A549 (cell line): ENCODE measurements at regions not wholly inside any gene's neighbourhood (a gene's known extent, or its start where the extent isn't known, plus 50 kb on each side); places are given as distances from the start of the nearest gene placed in this dataset.

Source experiments
- ATAC-seq, 2 experiments: fragments of 200-7000 bp in 1 of 2; fragments of >200 bp in 1 of 2; cut with Nextera tagmentation in 1 of 2; cut with Tn5 transposase in 1 of 2; 3 replicates each; pipeline versions ENCODE4 v1.8.0 to v1.9.1; 2018 to 2020; ENCODE audit warnings: mild to moderate bottlenecking in 1 of 2, moderate library complexity in 1 of 2
- CTCF ChIA-PET: fragments of 300-600 bp; sonication (Branson Sonifier 250); formaldehyde crosslinking; extraction: SDS; loops from one replicate; lab custom pipeline; 2021; ENCODE audit warnings: antibody characterized with exemption, inconsistent platforms; lab: Yijun Ruan, JAX
- POLR2A ChIA-PET: fragments of 350-600 bp; formaldehyde crosslinking; extraction: SDS; loops from one replicate; lab custom pipeline; 2021; ENCODE audit warnings: antibody characterized with exemption, inconsistent platforms; lab: Yijun Ruan, JAX
- DNase-seq, 2 experiments: peaks; one replicate each; pipeline versions ENCODE4 v3.0.0 to v3.0.0-alpha.2; 2011 to 2016; ENCODE audit warnings: low read depth in 1 of 2, low spot score in 1 of 2
- FAIRE-seq: peaks from 2 replicates; lab custom pipeline; 2011; peaks lifted over from hg19 to GRCh38; lab: Jason Lieb, UNC
- H3K27ac ChIP-seq, 2 experiments: fragments of >200 bp; sonication (Bioruptor Twin); formaldehyde crosslinking; 3 replicates each; pipeline ENCODE4 v1.5.1; 2016 to 2017
- H3K4me1 ChIP-seq: fragments of >200 bp; sonication (Bioruptor Twin); formaldehyde crosslinking; 3 replicates; pipeline ENCODE4 v1.6.1; 2016
- H3K4me2 ChIP-seq: fragments of >200 bp; sonication (Bioruptor Twin); formaldehyde crosslinking; 3 replicates; pipeline ENCODE4 v1.6.1; 2016
- H3K4me3 ChIP-seq: fragments of >200 bp; sonication (Bioruptor Twin); formaldehyde crosslinking; 3 replicates; pipeline ENCODE4 v1.5.1; 2016
- H3K9me3 ChIP-seq: fragments of >200 bp; sonication (Bioruptor Twin); formaldehyde crosslinking; 3 replicates; pipeline ENCODE4 v1.6.1; 2016
- ATOH8 ChIP-seq: fragments of 250-450 bp; sonication (Bioruptor Pico); IDR thresholded peaks from 2 replicates; pipeline ENCODE4 v1.5.0; 2020; ENCODE audit warnings: low read depth, mild to moderate bottlenecking, moderate library complexity
- BCL3 ChIP-seq: fragments of >200 bp; sonication (Bioruptor Twin); formaldehyde crosslinking; IDR thresholded peaks from 3 replicates; pipeline ENCODE4 v1.6.1; 2016
- CBX8 ChIP-seq: fragments of 200-600 bp; sonication (generic); IDR thresholded peaks from 2 replicates; pipeline ENCODE4 v1.6.1; 2016
- CEBPB ChIP-seq, 2 experiments: fragments of >200 bp in 1 of 2; sonication (Bioruptor Twin) in 1 of 2; formaldehyde crosslinking in 1 of 2; IDR thresholded peaks; 2 replicates each; pipeline ENCODE4 v1.6.1; 2012 to 2016
- FOSL2 ChIP-seq, 2 experiments: fragments of 450-650 bp in 1 of 2; fragments of >200 bp in 1 of 2; sonication (Bioruptor Twin) in 1 of 2; formaldehyde crosslinking; IDR thresholded peaks; 2 replicates each; pipeline versions ENCODE4 v1.5.0 to v1.6.1; 2016 to 2020; ENCODE audit warnings: mild to moderate bottlenecking in 1 of 2, moderate library complexity in 1 of 2
- HDAC2 ChIP-seq: fragments of 200-600 bp; sonication (generic); IDR thresholded peaks from 2 replicates; pipeline ENCODE4 v1.6.1; 2016
- HES2 ChIP-seq: fragments of >200 bp; sonication (Bioruptor Twin); formaldehyde crosslinking; IDR thresholded peaks from 2 replicates; pipeline ENCODE4 v1.6.1; 2016
- HOXA7 ChIP-seq: fragments of 250-450 bp; sonication (Bioruptor Pico); IDR thresholded peaks from 2 replicates; pipeline ENCODE4 v1.5.0; 2020; ENCODE audit warnings: mild to moderate bottlenecking, moderate library complexity
- JUN ChIP-seq, 2 experiments: fragments of >200 bp; sonication (Bioruptor Twin); formaldehyde crosslinking; IDR thresholded peaks; 2 replicates in 1 of 2; 3 replicates in 1 of 2; pipeline ENCODE4 v1.6.1; 2016 to 2017
- KDM1A ChIP-seq: fragments of 200-600 bp; sonication (generic); IDR thresholded peaks from 2 replicates; pipeline ENCODE4 v1.6.1; 2016; ENCODE audit warnings: low read depth, mild to moderate bottlenecking
- MAX ChIP-seq: IDR thresholded peaks from 2 replicates; pipeline ENCODE4 v1.6.1; 2012
- NFE2L2 ChIP-seq: fragments of 150-350 bp; conservative IDR thresholded peaks from 2 replicates; pipeline ENCODE4 v1.6.1; 2014; ENCODE audit warnings: low read length
- PBX3 ChIP-seq: IDR thresholded peaks from 2 replicates; pipeline ENCODE4 v1.6.1; 2012
- POLR2A ChIP-seq: IDR thresholded peaks from 2 replicates; pipeline ENCODE4 v1.6.1; 2012; ENCODE audit warnings: mild to moderate bottlenecking, low read length
- RAD21 ChIP-seq, 2 experiments: fragments of >200 bp in 1 of 2; sonication (Bioruptor Twin) in 1 of 2; formaldehyde crosslinking in 1 of 2; IDR thresholded peaks in 1 of 2; conservative IDR thresholded peaks in 1 of 2; 2 replicates in 1 of 2; 3 replicates in 1 of 2; pipeline ENCODE4 v1.6.1; 2012 to 2018; ENCODE audit warnings: inconsistent platforms in 1 of 2
- RARB ChIP-seq: fragments of 250-450 bp; sonication (Bioruptor Pico); IDR thresholded peaks from 2 replicates; pipeline ENCODE4 v1.8.0; 2021; ENCODE audit warnings: mild to moderate bottlenecking, moderate library complexity
- RCOR1 ChIP-seq: fragments of 150-350 bp; IDR thresholded peaks from 2 replicates; pipeline ENCODE4 v1.6.1; 2014; ENCODE audit warnings: antibody characterized with exemption, low read length, low read depth
- RNF2 ChIP-seq: fragments of 200-600 bp; sonication (generic); IDR thresholded peaks from 2 replicates; pipeline ENCODE4 v1.6.1; 2016; ENCODE audit warnings: low read depth, mild to moderate bottlenecking, antibody characterized with exemption, moderate library complexity, borderline replicate concordance
- SREBF2 ChIP-seq: fragments of 450-650 bp; IDR thresholded peaks from 2 replicates; pipeline ENCODE4 v1.6.1; 2014; ENCODE audit warnings: mild to moderate bottlenecking, moderate library complexity
- TFCP2L1 ChIP-seq: fragments of 250-450 bp; sonication (Bioruptor Pico); IDR thresholded peaks from 2 replicates; pipeline ENCODE4 v1.5.0; 2021; ENCODE audit warnings: mild to moderate bottlenecking
- TP53 ChIP-seq: fragments of 250-450 bp; sonication (Bioruptor Pico); IDR thresholded peaks from 2 replicates; pipeline ENCODE4 v1.5.0; 2021; ENCODE audit warnings: mild to moderate bottlenecking, moderate library complexity
- ZC3H11A ChIP-seq: fragments of 450-650 bp; IDR thresholded peaks from 2 replicates; pipeline ENCODE4 v1.6.1; 2014; ENCODE audit warnings: antibody characterized with exemption, mild to moderate bottlenecking
- ZSCAN20 ChIP-seq: fragments of 250-450 bp; sonication (Bioruptor Pico); IDR thresholded peaks from 2 replicates; pipeline ENCODE4 v1.8.0; 2022; ENCODE audit warnings: mild to moderate bottlenecking, moderate library complexity
- WGBS: methylation state at CpG from one replicate; pipeline ENCODE4 v1.1.6; 2017; ENCODE audit errors: missing lambda C conversion rate; 5-methylcytosine and 5-hydroxymethylcytosine counted together
- TF ChIP-seq, protein P1 (sequence below): fragments of 450-650 bp; IDR thresholded peaks from 2 replicates; pipeline ENCODE4 v1.6.1; 2014; ENCODE audit warnings: antibody characterized with exemption

- no peak for TF ChIP-seq CBX8
Measured at GRCh38 chr15:62782896-62783295, 259.7 kb upstream of the TPM1 start (continued).

GRCh38 chr15:62783303-62783957 is 259.1 kb upstream of the TPM1 start:
- Histone ChIP-seq H3K4me2 (peak overlapping the region; percentile 48; the same call in 2 of the 3 replicates), H3K9me3 (no peaks in the 10 kb centered on the region), H3K4me3 (no peak overlapping the region), H3K27ac (peak overlapping the region; percentile 71 to 82), H3K4me1 (peaks cover 42% of the 10 kb centered on the region)
- DNase-seq (peak in 1 of 2 experiments; percentile 56), FAIRE-seq (no peak), ATAC-seq (peak; percentile 12 to 28; a peak in 3 of 6 replicates)
- TF ChIP-seq FOSL2 (IDR thresholded peaks at IDR 0.05) (no peak), FOSL2 (CRISPR knock-in tag; IDR thresholded peaks at IDR 0.05) (peak; percentile 29; the same call in 1 of the 2 replicates), MAX (peak; percentile 69), PBX3 (no peak), NFE2L2 (no peak), RNF2 (no peak), POLR2A (no peak), ATOH8 (CRISPR knock-in tag) (no peak), SREBF2 (no peak), JUN (IDR thresholded peaks at IDR 0.05) (no peak), RCOR1 (no peak), CEBPB (IDR thresholded peaks at IDR 0.05) (no peak), HDAC2 (no peak), HES2 (no peak), ZC3H11A (no peak), RARB (CRISPR knock-in tag) (no peak), RAD21 (conservative IDR thresholded peaks at IDR 0.05 in 1 of 2, IDR thresholded peaks at IDR 0.05 in 1 of 2) (0 out of 5 replicates have a peak, but pooled peaks of 1 of the 2 experiments have one; percentile 19), ZSCAN20 (CRISPR knock-in tag) (no peak), KDM1A (no peak), TP53 (CRISPR knock-in tag) (no peak), BCL3 (no peak), TFCP2L1 (no peak), HOXA7 (CRISPR knock-in tag) (no peak)
- TF ChIP-seq, protein P1, sequence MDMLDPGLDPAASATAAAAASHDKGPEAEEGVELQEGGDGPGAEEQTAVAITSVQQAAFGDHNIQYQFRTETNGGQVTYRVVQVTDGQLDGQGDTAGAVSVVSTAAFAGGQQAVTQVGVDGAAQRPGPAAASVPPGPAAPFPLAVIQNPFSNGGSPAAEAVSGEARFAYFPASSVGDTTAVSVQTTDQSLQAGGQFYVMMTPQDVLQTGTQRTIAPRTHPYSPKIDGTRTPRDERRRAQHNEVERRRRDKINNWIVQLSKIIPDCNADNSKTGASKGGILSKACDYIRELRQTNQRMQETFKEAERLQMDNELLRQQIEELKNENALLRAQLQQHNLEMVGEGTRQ = no peak
- POLR2A ChIA-PET = no interaction called here
- CTCF ChIA-PET = interaction anchor here (0.6 to 7.0 kb wide), 36 partner anchors 8 to 308 kb away, joined by 3 to 87 read pairs (median 5); partner anchors contain the start of gene TPM1
- WGBS = 59% methylated on average over 7 of the region's 14 CpGs
